ENCODE measurements at regions not wholly inside any gene's neighbourhood (a gene's known extent, or its start where the extent isn't known, plus 50 kb on each side); places are given as distances from the start of the nearest gene placed in this dataset.

DNA sequence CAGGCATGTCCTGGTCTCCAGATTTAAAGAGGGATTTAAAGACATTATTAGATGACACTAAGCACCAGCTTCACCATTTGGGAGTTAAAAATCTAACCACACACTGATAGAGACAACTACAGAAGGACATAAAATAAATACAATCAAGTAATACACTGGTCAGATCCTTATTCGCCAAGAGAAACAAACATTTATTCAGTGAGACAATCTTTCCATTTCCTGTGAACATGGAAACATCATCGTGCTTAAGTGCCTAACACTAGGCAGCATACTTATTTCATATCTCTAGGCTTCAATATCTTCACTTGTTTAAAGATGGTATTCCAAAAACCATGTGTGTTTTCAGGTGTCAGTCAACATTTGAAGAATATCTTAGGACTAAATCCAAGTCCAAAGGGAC is 103.6 kb downstream of the AREG start:
- TF ChIP-seq, protein P1, sequence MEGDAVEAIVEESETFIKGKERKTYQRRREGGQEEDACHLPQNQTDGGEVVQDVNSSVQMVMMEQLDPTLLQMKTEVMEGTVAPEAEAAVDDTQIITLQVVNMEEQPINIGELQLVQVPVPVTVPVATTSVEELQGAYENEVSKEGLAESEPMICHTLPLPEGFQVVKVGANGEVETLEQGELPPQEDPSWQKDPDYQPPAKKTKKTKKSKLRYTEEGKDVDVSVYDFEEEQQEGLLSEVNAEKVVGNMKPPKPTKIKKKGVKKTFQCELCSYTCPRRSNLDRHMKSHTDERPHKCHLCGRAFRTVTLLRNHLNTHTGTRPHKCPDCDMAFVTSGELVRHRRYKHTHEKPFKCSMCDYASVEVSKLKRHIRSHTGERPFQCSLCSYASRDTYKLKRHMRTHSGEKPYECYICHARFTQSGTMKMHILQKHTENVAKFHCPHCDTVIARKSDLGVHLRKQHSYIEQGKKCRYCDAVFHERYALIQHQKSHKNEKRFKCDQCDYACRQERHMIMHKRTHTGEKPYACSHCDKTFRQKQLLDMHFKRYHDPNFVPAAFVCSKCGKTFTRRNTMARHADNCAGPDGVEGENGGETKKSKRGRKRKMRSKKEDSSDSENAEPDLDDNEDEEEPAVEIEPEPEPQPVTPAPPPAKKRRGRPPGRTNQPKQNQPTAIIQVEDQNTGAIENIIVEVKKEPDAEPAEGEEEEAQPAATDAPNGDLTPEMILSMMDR (conservative IDR thresholded peaks at IDR 0.05; ENCODE audit: low read length): no peak
- TF ChIP-seq EZH2phosphoT487 (IDR thresholded peaks at IDR 0.05; ENCODE audit: borderline replicate concordance): no peak

All from Loucy (cell line).